Panc1 (cell line): ENCODE measurements at regions not wholly inside any gene's neighbourhood (a gene's known extent, or its start where the extent isn't known, plus 50 kb on each side); places are given as distances from the start of the nearest gene placed in this dataset.

Experiments
- ATAC-seq: fragments of 200-7000 bp; cut with Tn5 transposase; 2 replicates; pipeline ENCODE4 v1.9.1; 2020; ENCODE audit warnings: mild to moderate bottlenecking, moderate library complexity
- BruUV-seq: library from RNA; stranded (reverse); fragments of 400-500 nt; replicated peaks from 2 replicates; lab custom pipeline; 2021; lab: Mats Ljungman, UMichigan
- CTCF ChIA-PET: fragments of 300-600 bp; sonication (Branson Sonifier 250); formaldehyde crosslinking; loops from one replicate; lab custom pipeline; 2022; ENCODE audit warnings: antibody characterized with exemption; lab: Charles Lee
- POLR2A ChIA-PET: fragments of 300-600 bp; sonication (Branson Sonifier 250); formaldehyde crosslinking; loops from one replicate; lab custom pipeline; 2022; ENCODE audit warnings: antibody characterized with exemption; lab: Charles Lee
- DNase-seq: peaks from one replicate; pipeline ENCODE4 v3.0.0-alpha.2; 2010; ENCODE audit warnings: low read depth, low spot score
- H3K27ac ChIP-seq: 2 replicates; pipeline ENCODE4 v1.5.1; 2011; ENCODE audit warnings: mild to moderate bottlenecking, low read length, inconsistent platforms
- H3K27me3 ChIP-seq: fragments of 200-500 bp; sonication (Bioruptor generic); 2 replicates; pipeline ENCODE4 v1.6.0; 2014; ENCODE audit warnings: low read length, inconsistent platforms; ENCODE audit not compliant: control insufficient read depth, insufficient read depth
- H3K36me3 ChIP-seq: fragments of 200-500 bp; sonication (Bioruptor generic); 2 replicates; pipeline ENCODE4 v1.5.1; 2014; ENCODE audit warnings: inconsistent platforms, mild to moderate bottlenecking, low read length, moderate library complexity; ENCODE audit not compliant: control insufficient read depth, insufficient read depth
- H3K4me1 ChIP-seq: 2 replicates; pipeline ENCODE4 v1.5.1; 2011; ENCODE audit warnings: inconsistent platforms, mild to moderate bottlenecking, low read length, moderate library complexity; ENCODE audit not compliant: control insufficient read depth, insufficient read depth
- H3K4me3 ChIP-seq, 2 experiments: 2 replicates each; pipeline ENCODE4 v1.5.1; 2011 to 2012; ENCODE audit warnings: low read depth in 2 of 2, low read length in 2 of 2, mild to moderate bottlenecking in 2 of 2, inconsistent platforms in 1 of 2, moderate library complexity in 1 of 2
- H3K9me3 ChIP-seq: fragments of 200-500 bp; sonication (Bioruptor generic); 2 replicates; pipeline ENCODE4 v1.5.1; 2014; ENCODE audit warnings: low read depth, mild to moderate bottlenecking, inconsistent platforms, low read length, moderate library complexity; ENCODE audit not compliant: control insufficient read depth, insufficient read depth
- POLR2AphosphoS5 ChIP-seq: IDR thresholded peaks from 2 replicates; pipeline ENCODE4 v1.6.1; 2012; ENCODE audit warnings: mild to moderate bottlenecking, low read depth, low read length, moderate library complexity
- SIN3A ChIP-seq: IDR thresholded peaks from 2 replicates; pipeline ENCODE4 v1.6.1; 2012; ENCODE audit warnings: low read depth, mild to moderate bottlenecking, low read length, moderate library complexity, borderline replicate concordance; ENCODE audit not compliant: insufficient read depth
- TCF7L2 ChIP-seq: IDR thresholded peaks from 2 replicates; pipeline ENCODE4 v1.6.1; 2011; ENCODE audit warnings: mild to moderate bottlenecking, low read depth, low read length, inconsistent platforms
- in situ Hi-C: cut with HindIII; loops from 2 replicates; pipeline ENCODE4 v1.10.0; 2016; ENCODE audit warnings: low sequenced_read_pairs, low pct_unique_long_range_greater_than_20kb
- intact Hi-C: fragments of 100-400 bp; cut with micrococcal nuclease; formaldehyde crosslinking; loops from one replicate; pipeline ENCODE4 v1.10.0; 2022; ENCODE audit not compliant: unreplicated experiment
- TF ChIP-seq, protein P1 (sequence below), 2 experiments: IDR thresholded peaks; 2 replicates each; pipeline ENCODE4 v1.6.1; 2011 to 2012; ENCODE audit warnings: low read depth in 2 of 2, control low read depth in 1 of 2, low read length in 1 of 2, mild to moderate bottlenecking in 1 of 2, moderate library complexity in 1 of 2; ENCODE audit not compliant: insufficient read depth in 1 of 2
- TF ChIP-seq, protein P2 (sequence below): fragments of 450-650 bp; IDR thresholded peaks from 2 replicates; pipeline ENCODE4 v1.5.1; 2017; ENCODE audit warnings: mild to moderate bottlenecking

DNA sequence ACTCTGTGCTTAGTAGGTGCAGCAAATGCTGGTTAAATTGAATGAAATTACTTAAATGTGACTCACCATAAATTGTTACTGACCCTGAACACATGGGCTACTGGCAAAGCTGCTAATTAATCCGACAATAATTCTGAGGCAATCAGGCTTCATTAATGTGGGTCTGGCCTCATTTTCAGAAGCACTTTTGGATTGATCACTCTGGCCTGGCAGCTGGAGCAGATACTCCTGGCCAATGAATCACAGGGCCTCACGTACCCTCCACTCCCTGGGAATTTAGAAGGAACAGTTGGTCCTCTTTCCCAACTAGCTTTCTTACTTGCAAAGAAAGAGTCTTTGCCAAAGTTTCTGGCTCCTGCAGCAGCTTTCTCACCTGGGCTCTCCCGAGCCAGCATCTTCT lies 162.0 kb upstream of the ZKSCAN2 start:
- Histone ChIP-seq H3K27me3 (no peaks in the 10 kb centered on the region), H3K4me1 (no peaks in the 10 kb centered on the region), H3K9me3 (no peaks in the 10 kb centered on the region), H3K27ac (no peak overlapping the region), H3K36me3 (no peaks in the 10 kb centered on the region), H3K4me3 (no peak overlapping the region)
- in situ Hi-C loops: no loop called here
- DNase-seq (no peak), ATAC-seq (no peak)
- BruUV-seq: no TSS peak
- CTCF ChIA-PET: no interaction called here
- intact Hi-C loops: no loop called here
- no peak for TF ChIP-seq SIN3A
- TF ChIP-seq TCF7L2: no peak
- TF ChIP-seq, protein P1, sequence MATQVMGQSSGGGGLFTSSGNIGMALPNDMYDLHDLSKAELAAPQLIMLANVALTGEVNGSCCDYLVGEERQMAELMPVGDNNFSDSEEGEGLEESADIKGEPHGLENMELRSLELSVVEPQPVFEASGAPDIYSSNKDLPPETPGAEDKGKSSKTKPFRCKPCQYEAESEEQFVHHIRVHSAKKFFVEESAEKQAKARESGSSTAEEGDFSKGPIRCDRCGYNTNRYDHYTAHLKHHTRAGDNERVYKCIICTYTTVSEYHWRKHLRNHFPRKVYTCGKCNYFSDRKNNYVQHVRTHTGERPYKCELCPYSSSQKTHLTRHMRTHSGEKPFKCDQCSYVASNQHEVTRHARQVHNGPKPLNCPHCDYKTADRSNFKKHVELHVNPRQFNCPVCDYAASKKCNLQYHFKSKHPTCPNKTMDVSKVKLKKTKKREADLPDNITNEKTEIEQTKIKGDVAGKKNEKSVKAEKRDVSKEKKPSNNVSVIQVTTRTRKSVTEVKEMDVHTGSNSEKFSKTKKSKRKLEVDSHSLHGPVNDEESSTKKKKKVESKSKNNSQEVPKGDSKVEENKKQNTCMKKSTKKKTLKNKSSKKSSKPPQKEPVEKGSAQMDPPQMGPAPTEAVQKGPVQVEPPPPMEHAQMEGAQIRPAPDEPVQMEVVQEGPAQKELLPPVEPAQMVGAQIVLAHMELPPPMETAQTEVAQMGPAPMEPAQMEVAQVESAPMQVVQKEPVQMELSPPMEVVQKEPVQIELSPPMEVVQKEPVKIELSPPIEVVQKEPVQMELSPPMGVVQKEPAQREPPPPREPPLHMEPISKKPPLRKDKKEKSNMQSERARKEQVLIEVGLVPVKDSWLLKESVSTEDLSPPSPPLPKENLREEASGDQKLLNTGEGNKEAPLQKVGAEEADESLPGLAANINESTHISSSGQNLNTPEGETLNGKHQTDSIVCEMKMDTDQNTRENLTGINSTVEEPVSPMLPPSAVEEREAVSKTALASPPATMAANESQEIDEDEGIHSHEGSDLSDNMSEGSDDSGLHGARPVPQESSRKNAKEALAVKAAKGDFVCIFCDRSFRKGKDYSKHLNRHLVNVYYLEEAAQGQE (IDR thresholded peaks at IDR 0.05; ENCODE audit: insufficient read depth in 1 of 2, low read depth in 2 of 2, low read length in 1 of 2): no peak
- TF ChIP-seq, protein P2, sequence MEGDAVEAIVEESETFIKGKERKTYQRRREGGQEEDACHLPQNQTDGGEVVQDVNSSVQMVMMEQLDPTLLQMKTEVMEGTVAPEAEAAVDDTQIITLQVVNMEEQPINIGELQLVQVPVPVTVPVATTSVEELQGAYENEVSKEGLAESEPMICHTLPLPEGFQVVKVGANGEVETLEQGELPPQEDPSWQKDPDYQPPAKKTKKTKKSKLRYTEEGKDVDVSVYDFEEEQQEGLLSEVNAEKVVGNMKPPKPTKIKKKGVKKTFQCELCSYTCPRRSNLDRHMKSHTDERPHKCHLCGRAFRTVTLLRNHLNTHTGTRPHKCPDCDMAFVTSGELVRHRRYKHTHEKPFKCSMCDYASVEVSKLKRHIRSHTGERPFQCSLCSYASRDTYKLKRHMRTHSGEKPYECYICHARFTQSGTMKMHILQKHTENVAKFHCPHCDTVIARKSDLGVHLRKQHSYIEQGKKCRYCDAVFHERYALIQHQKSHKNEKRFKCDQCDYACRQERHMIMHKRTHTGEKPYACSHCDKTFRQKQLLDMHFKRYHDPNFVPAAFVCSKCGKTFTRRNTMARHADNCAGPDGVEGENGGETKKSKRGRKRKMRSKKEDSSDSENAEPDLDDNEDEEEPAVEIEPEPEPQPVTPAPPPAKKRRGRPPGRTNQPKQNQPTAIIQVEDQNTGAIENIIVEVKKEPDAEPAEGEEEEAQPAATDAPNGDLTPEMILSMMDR: no peak
- TF ChIP-seq POLR2AphosphoS5: no peak
- POLR2A ChIA-PET: no interaction called here

DNA sequence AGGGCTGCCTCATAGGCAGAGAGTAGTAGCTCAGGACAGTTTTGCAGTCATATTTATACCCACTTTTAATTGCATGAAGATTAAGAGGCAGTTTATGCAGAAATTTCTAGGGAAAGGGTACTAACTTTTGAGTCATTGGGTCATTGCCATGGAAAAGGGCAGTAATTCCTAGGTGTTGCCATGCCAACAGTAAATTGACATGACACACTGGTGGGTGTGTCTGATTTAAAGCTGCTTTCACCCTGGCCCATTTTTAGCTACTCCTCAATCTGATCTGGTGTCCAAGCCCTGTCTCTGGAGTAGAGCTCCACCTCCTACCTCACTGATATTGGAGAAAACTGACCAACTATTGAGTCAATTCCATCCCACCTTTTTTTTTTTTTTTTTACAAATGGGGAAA lies 161.5 kb upstream of the ZKSCAN2 start:
- no peak for DNase-seq
- no peak for TF ChIP-seq SIN3A
- no TSS peak for BruUV-seq
- CTCF ChIA-PET: no interaction called here
- no peaks in the 10 kb centered on the region for H3K36me3 ChIP-seq
- H3K9me3 ChIP-seq: no peaks in the 10 kb centered on the region
- H3K27ac ChIP-seq: no peak overlapping the region
- intact Hi-C loops (no loop called here), in situ Hi-C loops (no loop called here)
- ATAC-seq: no peak
- no peaks in the 10 kb centered on the region for H3K27me3 ChIP-seq
- POLR2A ChIA-PET: no interaction called here
- no peak overlapping the region for H3K4me3 ChIP-seq
- H3K4me1 ChIP-seq: no peaks in the 10 kb centered on the region

DNA sequence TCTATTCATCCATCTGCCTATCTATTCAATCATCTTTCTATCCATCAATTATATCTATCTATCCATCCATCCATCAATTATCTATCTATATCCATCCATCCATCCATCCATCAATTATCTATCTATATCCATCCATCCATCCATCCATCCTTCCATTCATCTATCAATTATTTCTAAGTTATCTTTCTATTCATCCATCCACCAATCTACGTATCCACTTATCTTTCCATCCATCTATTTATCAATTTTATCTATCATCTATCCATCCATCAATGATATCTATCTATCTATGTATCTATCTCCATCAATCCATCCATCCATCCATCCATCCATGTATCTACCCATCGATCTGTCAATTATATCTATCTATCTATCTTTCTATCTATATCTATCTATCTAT lies 158.4 kb upstream of the ZKSCAN2 start:
- no TSS peak for BruUV-seq
- H3K4me3 ChIP-seq: no peak overlapping the region
- ChIA-PET CTCF (no interaction called here), POLR2A (no interaction called here)
- in situ Hi-C loops (no loop called here), intact Hi-C loops (no loop called here)
- DNase-seq: no peak
- no peaks in the 10 kb centered on the region for H3K36me3 ChIP-seq
- TF ChIP-seq TCF7L2 (no peak), SIN3A (no peak), POLR2AphosphoS5 (no peak)
- TF ChIP-seq, protein P1 (IDR thresholded peaks at IDR 0.05; ENCODE audit: insufficient read depth in 1 of 2, low read depth in 2 of 2, low read length in 1 of 2): no peak
- TF ChIP-seq, protein P2: no peak
- no peak for ATAC-seq
- no peaks in the 10 kb centered on the region for H3K27me3 ChIP-seq
- no peaks in the 10 kb centered on the region for H3K4me1 ChIP-seq
- H3K27ac ChIP-seq: no peak overlapping the region
- H3K9me3 ChIP-seq: no peaks in the 10 kb centered on the region
